NOMO-1 treated with DMSO at 0.1 percent for 48 hours (cell line): ENCODE measurements at regions not wholly inside any gene's neighbourhood (a gene's known extent, or its start where the extent isn't known, plus 50 kb on each side); places are given as distances from the start of the nearest gene placed in this dataset.
"Not testable (repeated sequence)": the region's sequence is repeated elsewhere in the genome, so short reads cannot be mapped to it uniquely, and the experiment has no call there.

ENCODE experiments used
- DNase-seq: peaks from one replicate; lab custom pipeline; 2025; ENCODE audit not compliant: unreplicated experiment; lab: John Stamatoyannopoulos, UW

- DNase-seq = no peak
These were observed 242.7 kb downstream of the ASXL3 start for GRCh38 chr18:33820517-33821371.

GRCh38 chr18:33819692-33820343 is 241.8 kb downstream of the ASXL3 start:
- DNase-seq = not testable (repeated sequence)

GRCh38 chr18:33818145-33818544 is 240.1 kb downstream of the ASXL3 start:
- no peak for DNase-seq

- DNase-seq = no peak
These were observed 239.1 kb downstream of the ASXL3 start for GRCh38 chr18:33817096-33817495.

- DNase-seq = no peak
These were observed 236.5 kb downstream of the ASXL3 start for GRCh38 chr18:33814546-33814945.

- no peak for DNase-seq
These were observed 234.2 kb downstream of the ASXL3 start for GRCh38 chr18:33812186-33812585.

GRCh38 chr18:33805592-33805991 is 227.6 kb downstream of the ASXL3 start:
- no peak for DNase-seq

- no peak for DNase-seq
These were observed 226.2 kb downstream of the ASXL3 start for GRCh38 chr18:33804258-33804657.

- DNase-seq = no peak
These were observed 225.6 kb downstream of the ASXL3 start for GRCh38 chr18:33803636-33804035.

GRCh38 chr18:33802955-33803354 is 224.9 kb downstream of the ASXL3 start:
- DNase-seq = no peak
